Activated naive CD4-positive, alpha-beta T cell treated with anti-CD3 and anti-CD28 coated beads for 36 hours (primary cell): ENCODE measurements at regions not wholly inside any gene's neighbourhood (a gene's known extent, or its start where the extent isn't known, plus 50 kb on each side); places are given as distances from the start of the nearest gene placed in this dataset.

ENCODE experiments used
- CTCF ChIA-PET: fragments of 350-600 bp; sonication (Branson Sonifier 250); formaldehyde crosslinking; loops from one replicate; lab custom pipeline; 2021; ENCODE audit warnings: antibody characterized with exemption; lab: Charles Lee
- DNase-seq: peaks from one replicate; pipeline ENCODE4 v3.0.0-alpha.2; 2020
- H3K27ac Mint-ChIP-seq: one replicate; pipeline ENCODE4 v1.8.0; 2021; ENCODE audit warnings: mild to moderate bottlenecking, mixed read lengths
- H3K27me3 Mint-ChIP-seq: one replicate; pipeline ENCODE4 v1.8.0; 2021; ENCODE audit warnings: low read depth, mixed read lengths
- H3K36me3 Mint-ChIP-seq: one replicate; pipeline ENCODE4 v1.8.0; 2021; ENCODE audit warnings: low read depth, mixed read lengths
- H3K4me1 Mint-ChIP-seq: one replicate; pipeline ENCODE4 v1.8.0; 2021; ENCODE audit warnings: low read depth, mixed read lengths
- H3K4me3 Mint-ChIP-seq: one replicate; pipeline ENCODE4 v1.8.0; 2021; ENCODE audit warnings: mild to moderate bottlenecking, moderate library complexity, mixed read lengths
- H3K9me3 Mint-ChIP-seq: one replicate; pipeline ENCODE4 v1.8.0; 2021; ENCODE audit warnings: mixed read lengths
- intact Hi-C: fragments of 100-400 bp; cut with micrococcal nuclease; formaldehyde crosslinking; loops from one replicate; pipeline ENCODE4 v1.15.1; 2023

- Mint-ChIP-seq H3K4me1 (peaks cover 7% of the 10 kb centered on the region), H3K27ac (no peak overlapping the region), H3K36me3 (no peaks in the 10 kb centered on the region), H3K9me3 (no peaks in the 10 kb centered on the region), H3K27me3 (no peaks in the 10 kb centered on the region), H3K4me3 (no peak overlapping the region)
- no peak for DNase-seq
- intact Hi-C loops, result loop anchor here (10.0 kb wide), 1 partner anchor 60 kb away; no protein-coding TSS in a partner anchor
- CTCF ChIA-PET, result no interaction called here
Observed at GRCh38 chr21:15354516-15354915, 289.7 kb upstream of the NRIP1 start.

- peaks cover 7% of the 10 kb centered on the region for H3K4me1 Mint-ChIP-seq
- H3K4me3 Mint-ChIP-seq, result no peak overlapping the region
- DNase-seq, result no peak
- CTCF ChIA-PET, result no interaction called here
- no peaks in the 10 kb centered on the region for H3K9me3 Mint-ChIP-seq
- H3K27me3 Mint-ChIP-seq, result no peaks in the 10 kb centered on the region
- no peak overlapping the region for H3K27ac Mint-ChIP-seq
- intact Hi-C loops, result loop anchor here (10.0 kb wide), 1 partner anchor 60 kb away; no protein-coding TSS in a partner anchor
- no peaks in the 10 kb centered on the region for H3K36me3 Mint-ChIP-seq
Observed at GRCh38 chr21:15355066-15355465, 290.3 kb upstream of the NRIP1 start.

GRCh38 chr21:15359251-15359650 is 294.5 kb upstream of the NRIP1 start:
- intact Hi-C loops, result loop anchor here (10.0 kb wide), 1 partner anchor 64 kb away; no protein-coding TSS in a partner anchor
- no peak overlapping the region for H3K27ac Mint-ChIP-seq
- CTCF ChIA-PET, result no interaction called here
- peaks cover 4% of the 10 kb centered on the region for H3K4me1 Mint-ChIP-seq
- no peak overlapping the region for H3K4me3 Mint-ChIP-seq
- no peaks in the 10 kb centered on the region for H3K9me3 Mint-ChIP-seq
- H3K27me3 Mint-ChIP-seq, result no peaks in the 10 kb centered on the region
- no peaks in the 10 kb centered on the region for H3K36me3 Mint-ChIP-seq
- no peak for DNase-seq

- no peak overlapping the region for H3K4me3 Mint-ChIP-seq
- H3K36me3 Mint-ChIP-seq, result no peaks in the 10 kb centered on the region
- CTCF ChIA-PET, result interaction anchor here (1.0 kb wide), 1 partner anchor 29 kb away, joined by 3 read pairs; no protein-coding TSS in a partner anchor
- peaks cover 10% of the 10 kb centered on the region for H3K9me3 Mint-ChIP-seq
- no peaks in the 10 kb centered on the region for H3K4me1 Mint-ChIP-seq
- DNase-seq, result no peak
- H3K27me3 Mint-ChIP-seq, result no peaks in the 10 kb centered on the region
- H3K27ac Mint-ChIP-seq, result no peak overlapping the region
- intact Hi-C loops, result no loop called here
Observed at GRCh38 chr21:15362458-15362857, 297.7 kb upstream of the NRIP1 start.

GRCh38 chr21:15363921-15364320 is 299.1 kb upstream of the NRIP1 start:
- H3K9me3 Mint-ChIP-seq, result peaks cover 10% of the 10 kb centered on the region
- CTCF ChIA-PET, result interaction anchor here (0.7 kb wide), 1 partner anchor 437 kb away, joined by 3 read pairs; no protein-coding TSS in a partner anchor
- H3K4me3 Mint-ChIP-seq, result no peak overlapping the region
- no peak for DNase-seq
- no peaks in the 10 kb centered on the region for H3K27me3 Mint-ChIP-seq
- intact Hi-C loops, result no loop called here
- no peaks in the 10 kb centered on the region for H3K4me1 Mint-ChIP-seq
- no peaks in the 10 kb centered on the region for H3K36me3 Mint-ChIP-seq
- H3K27ac Mint-ChIP-seq, result no peak overlapping the region

- intact Hi-C loops, result no loop called here
- no peak overlapping the region for H3K4me3 Mint-ChIP-seq
- CTCF ChIA-PET, result interaction anchor here (0.6 kb wide), 1 partner anchor 86 kb away, joined by 3 read pairs; no protein-coding TSS in a partner anchor
- no peaks in the 10 kb centered on the region for H3K36me3 Mint-ChIP-seq
- H3K27me3 Mint-ChIP-seq, result no peaks in the 10 kb centered on the region
- no peaks in the 10 kb centered on the region for H3K4me1 Mint-ChIP-seq
- DNase-seq, result no peak
- no peak overlapping the region for H3K27ac Mint-ChIP-seq
- H3K9me3 Mint-ChIP-seq, result peaks cover 10% of the 10 kb centered on the region
Observed at GRCh38 chr21:15365751-15366392, 301.1 kb upstream of the NRIP1 start.

- Mint-ChIP-seq H3K27me3 (no peaks in the 10 kb centered on the region), H3K4me1 (no peaks in the 10 kb centered on the region), H3K4me3 (no peak overlapping the region), H3K36me3 (no peaks in the 10 kb centered on the region), H3K27ac (no peak overlapping the region), H3K9me3 (peaks cover 10% of the 10 kb centered on the region)
- CTCF ChIA-PET, result no interaction called here
- no peak for DNase-seq
- intact Hi-C loops, result no loop called here
Observed at GRCh38 chr21:15366555-15366954, 301.8 kb upstream of the NRIP1 start.

GRCh38 chr21:15367061-15367626 is 302.3 kb upstream of the NRIP1 start:
- H3K4me3 Mint-ChIP-seq, result no peak overlapping the region
- no peak for DNase-seq
- no peaks in the 10 kb centered on the region for H3K27me3 Mint-ChIP-seq

GRCh38 chr21:15370462-15370975 is 305.7 kb upstream of the NRIP1 start:
- CTCF ChIA-PET, result no interaction called here
- no peak overlapping the region for H3K27ac Mint-ChIP-seq
- peaks cover 2% of the 10 kb centered on the region for H3K4me1 Mint-ChIP-seq
- no peak for DNase-seq
- H3K36me3 Mint-ChIP-seq, result no peaks in the 10 kb centered on the region
- peaks cover 10% of the 10 kb centered on the region for H3K9me3 Mint-ChIP-seq
- intact Hi-C loops, result no loop called here
- H3K27me3 Mint-ChIP-seq, result no peaks in the 10 kb centered on the region
- H3K4me3 Mint-ChIP-seq, result no peak overlapping the region

More at GRCh38 chr21:15367061-15367626, 302.3 kb upstream of the NRIP1 start:
- Mint-ChIP-seq H3K9me3 (peaks cover 10% of the 10 kb centered on the region), H3K27ac (no peak overlapping the region), H3K4me1 (no peaks in the 10 kb centered on the region), H3K36me3 (no peaks in the 10 kb centered on the region)
- CTCF ChIA-PET, result no interaction called here
- intact Hi-C loops, result no loop called here

- CTCF ChIA-PET, result interaction anchor here (0.6 kb wide), 1 partner anchor 60 kb away, joined by 4 read pairs; no protein-coding TSS in a partner anchor
- Mint-ChIP-seq H3K27ac (no peak overlapping the region), H3K36me3 (no peaks in the 10 kb centered on the region), H3K27me3 (no peaks in the 10 kb centered on the region), H3K4me3 (no peak overlapping the region), H3K4me1 (peaks cover 2% of the 10 kb centered on the region), H3K9me3 (no peaks in the 10 kb centered on the region)
- no peak for DNase-seq
- intact Hi-C loops, result no loop called here
Observed at GRCh38 chr21:15373941-15374340, 309.1 kb upstream of the NRIP1 start.

- Mint-ChIP-seq H3K36me3 (no peaks in the 10 kb centered on the region), H3K27ac (no peak overlapping the region), H3K27me3 (no peaks in the 10 kb centered on the region), H3K4me3 (no peak overlapping the region), H3K9me3 (no peaks in the 10 kb centered on the region), H3K4me1 (no peaks in the 10 kb centered on the region)
- intact Hi-C loops, result no loop called here
- no peak for DNase-seq
- CTCF ChIA-PET, result no interaction called here
Observed at GRCh38 chr21:15379776-15380175, 315.0 kb upstream of the NRIP1 start.

- DNase-seq, result no peak
- Mint-ChIP-seq H3K9me3 (no peaks in the 10 kb centered on the region), H3K4me3 (no peak overlapping the region), H3K4me1 (no peaks in the 10 kb centered on the region), H3K36me3 (no peaks in the 10 kb centered on the region), H3K27me3 (no peaks in the 10 kb centered on the region), H3K27ac (no peak overlapping the region)
- CTCF ChIA-PET, result interaction anchor here (1.0 kb wide), 1 partner anchor 51 kb away, joined by 4 read pairs; no protein-coding TSS in a partner anchor
- intact Hi-C loops, result no loop called here
Observed at GRCh38 chr21:15383588-15383987, 318.8 kb upstream of the NRIP1 start.

GRCh38 chr21:15390049-15390448 is 325.2 kb upstream of the NRIP1 start:
- no peaks in the 10 kb centered on the region for H3K9me3 Mint-ChIP-seq
- H3K4me1 Mint-ChIP-seq, result no peaks in the 10 kb centered on the region
- H3K27me3 Mint-ChIP-seq, result peaks cover 3% of the 10 kb centered on the region
- no peak for DNase-seq
- no peaks in the 10 kb centered on the region for H3K36me3 Mint-ChIP-seq
- no peak overlapping the region for H3K4me3 Mint-ChIP-seq
- no peak overlapping the region for H3K27ac Mint-ChIP-seq
- CTCF ChIA-PET, result no interaction called here
- intact Hi-C loops, result no loop called here
